GM23338 (cell line): ENCODE measurements at regions not wholly inside any gene's neighbourhood (a gene's known extent, or its start where the extent isn't known, plus 50 kb on each side); places are given as distances from the start of the nearest gene placed in this dataset.

Source experiments
- ATAC-seq: fragments of 200-7000 bp; cut with Tn5 transposase; 3 replicates; pipeline ENCODE4 v1.9.1; 2020
- DNase-seq: peaks from one replicate; pipeline ENCODE4 v3.0.0-alpha.2; 2015; ENCODE audit warnings: low spot score
- H2AFZ ChIP-seq: fragments of 200-600 bp; sonication (generic); 2 replicates; pipeline ENCODE4 v1.8.0; 2016; ENCODE audit warnings: antibody characterized with exemption, mild to moderate bottlenecking, moderate library complexity
- H3F3A ChIP-seq: fragments of 200-600 bp; sonication (generic); replicated peaks from 2 replicates; pipeline ENCODE4 v1.8.0; 2017; ENCODE audit warnings: antibody characterized with exemption, mixed run types, low read depth
- H3K27ac ChIP-seq: fragments of 200-600 bp; sonication (generic); 2 replicates; pipeline ENCODE4 v1.6.1; 2016; ENCODE audit warnings: low read depth
- H3K27me3 ChIP-seq: fragments of 200-600 bp; sonication (generic); 2 replicates; pipeline ENCODE4 v1.8.0; 2016; ENCODE audit warnings: mild to moderate bottlenecking, mixed run types, moderate library complexity; ENCODE audit not compliant: insufficient read depth
- H3K36me3 ChIP-seq: fragments of 200-600 bp; sonication (generic); 2 replicates; pipeline ENCODE4 v1.8.0; 2016; ENCODE audit warnings: mild to moderate bottlenecking; ENCODE audit not compliant: insufficient read depth
- H3K4me1 ChIP-seq: fragments of 200-600 bp; sonication (generic); 2 replicates; pipeline ENCODE4 v1.8.0; 2016; ENCODE audit warnings: mild to moderate bottlenecking, moderate library complexity; ENCODE audit not compliant: insufficient read depth
- H3K4me2 ChIP-seq: fragments of 200-600 bp; sonication (generic); 2 replicates; pipeline ENCODE4 v1.7.1; 2017; ENCODE audit warnings: mixed run types
- H3K4me3 ChIP-seq: fragments of 200-600 bp; sonication (generic); 2 replicates; pipeline ENCODE4 v1.6.1; 2016; ENCODE audit warnings: mixed run types
- H3K79me2 ChIP-seq: fragments of 200-600 bp; sonication (generic); replicated peaks from 2 replicates; pipeline ENCODE4 v1.8.0; 2017; ENCODE audit warnings: mild to moderate bottlenecking; ENCODE audit not compliant: insufficient read depth
- H3K9me2 ChIP-seq: fragments of 200-600 bp; sonication (generic); 2 replicates; pipeline ENCODE4 v1.8.0; 2017; ENCODE audit not compliant: insufficient read depth
- H4K20me1 ChIP-seq: fragments of 200-600 bp; sonication (generic); replicated peaks from 2 replicates; pipeline ENCODE4 v1.8.0; 2017; ENCODE audit warnings: mild to moderate bottlenecking; ENCODE audit not compliant: insufficient read depth
- H3K27ac Mint-ChIP-seq: 2 replicates; pipeline ENCODE4 v1.8.0; 2020; ENCODE audit warnings: inconsistent platforms, mild to moderate bottlenecking, moderate library complexity, mixed read lengths
- H3K27me3 Mint-ChIP-seq: 3 replicates; pipeline ENCODE4 v1.8.0; 2022; ENCODE audit warnings: low read depth, mild to moderate bottlenecking, moderate library complexity, mixed read lengths, inconsistent platforms; ENCODE audit not compliant: insufficient read depth, poor library complexity
- H3K36me3 Mint-ChIP-seq: 3 replicates; pipeline ENCODE4 v1.8.0; 2021; ENCODE audit warnings: low read depth, mild to moderate bottlenecking, inconsistent platforms, moderate library complexity, mixed read lengths
- H3K4me1 Mint-ChIP-seq: 3 replicates; pipeline ENCODE4 v1.8.0; 2020; ENCODE audit warnings: mild to moderate bottlenecking, inconsistent platforms, mixed read lengths
- H3K4me3 Mint-ChIP-seq: 3 replicates; pipeline ENCODE4 v1.8.0; 2021; ENCODE audit warnings: moderate library complexity, mild to moderate bottlenecking, inconsistent platforms, mixed read lengths
- H3K9me3 Mint-ChIP-seq: 3 replicates; pipeline ENCODE4 v1.8.0; 2020; ENCODE audit warnings: moderate library complexity, mild to moderate bottlenecking, inconsistent platforms, mixed read lengths
- CREB1 ChIP-seq: fragments of 250-450 bp; sonication (Bioruptor Pico); IDR thresholded peaks from 2 replicates; pipeline ENCODE4 v1.5.0; 2020; ENCODE audit warnings: low read depth, mild to moderate bottlenecking, moderate library complexity
- EZH2 ChIP-seq: fragments of 200-600 bp; sonication (generic); IDR thresholded peaks from one replicate; pipeline ENCODE4 v1.8.0; 2017; ENCODE audit warnings: antibody characterized with exemption, mild to moderate bottlenecking, low read depth; ENCODE audit not compliant: unreplicated experiment
- EZH2phosphoT487 ChIP-seq: fragments of 200-600 bp; sonication (generic); IDR thresholded peaks from one replicate; pipeline ENCODE4 v1.8.1; 2018; ENCODE audit warnings: antibody characterized with exemption; ENCODE audit not compliant: unreplicated experiment
- JUNB ChIP-seq: IDR thresholded peaks from one replicate; pipeline ENCODE4 v1.6.1; 2016; ENCODE audit warnings: antibody characterized with exemption; ENCODE audit not compliant: unreplicated experiment
- NANOG ChIP-seq: IDR thresholded peaks from 2 replicates; pipeline ENCODE4 v1.6.1; 2016; ENCODE audit warnings: antibody characterized with exemption, borderline replicate concordance
- POLR2AphosphoS5 ChIP-seq: IDR thresholded peaks from 2 replicates; pipeline ENCODE4 v1.6.1; 2016; ENCODE audit warnings: antibody characterized with exemption, low read depth
- STAT1 ChIP-seq: IDR thresholded peaks from one replicate; pipeline ENCODE4 v1.6.1; 2016; ENCODE audit warnings: antibody characterized with exemption; ENCODE audit not compliant: unreplicated experiment
- ZNF114 ChIP-seq: fragments of 250-450 bp; sonication (Bioruptor Pico); IDR thresholded peaks from 2 replicates; pipeline ENCODE4 v1.5.0; 2020; ENCODE audit warnings: mild to moderate bottlenecking, moderate library complexity
- ZNF331 ChIP-seq: fragments of 250-450 bp; sonication (Bioruptor Pico); IDR thresholded peaks from 2 replicates; pipeline ENCODE4 v1.5.0; 2020; ENCODE audit warnings: low read depth, mild to moderate bottlenecking, moderate library complexity
- TF ChIP-seq, protein P1 (sequence below): IDR thresholded peaks from one replicate; pipeline ENCODE4 v1.6.1; 2018; ENCODE audit warnings: antibody characterized with exemption; ENCODE audit not compliant: unreplicated experiment
- TF ChIP-seq, protein P2 (sequence below), 2 experiments: fragments of 200-600 bp in 1 of 2; sonication (generic) in 1 of 2; conservative IDR thresholded peaks; 2 replicates each; pipeline versions ENCODE4 v1.5.1 to v1.6.1; 2016 to 2017; ENCODE audit warnings: antibody characterized with exemption in 2 of 2, low read depth in 2 of 2, mild to moderate bottlenecking in 2 of 2, moderate library complexity in 1 of 2
- TF ChIP-seq, protein P3 (sequence below): IDR thresholded peaks from 2 replicates; pipeline ENCODE4 v1.6.1; 2016; ENCODE audit warnings: antibody characterized with exemption
- TF ChIP-seq, protein P4 (sequence below): fragments of 250-450 bp; sonication (Bioruptor Pico); IDR thresholded peaks from 2 replicates; pipeline ENCODE4 v1.5.0; 2020; ENCODE audit warnings: mild to moderate bottlenecking, moderate library complexity

DNA sequence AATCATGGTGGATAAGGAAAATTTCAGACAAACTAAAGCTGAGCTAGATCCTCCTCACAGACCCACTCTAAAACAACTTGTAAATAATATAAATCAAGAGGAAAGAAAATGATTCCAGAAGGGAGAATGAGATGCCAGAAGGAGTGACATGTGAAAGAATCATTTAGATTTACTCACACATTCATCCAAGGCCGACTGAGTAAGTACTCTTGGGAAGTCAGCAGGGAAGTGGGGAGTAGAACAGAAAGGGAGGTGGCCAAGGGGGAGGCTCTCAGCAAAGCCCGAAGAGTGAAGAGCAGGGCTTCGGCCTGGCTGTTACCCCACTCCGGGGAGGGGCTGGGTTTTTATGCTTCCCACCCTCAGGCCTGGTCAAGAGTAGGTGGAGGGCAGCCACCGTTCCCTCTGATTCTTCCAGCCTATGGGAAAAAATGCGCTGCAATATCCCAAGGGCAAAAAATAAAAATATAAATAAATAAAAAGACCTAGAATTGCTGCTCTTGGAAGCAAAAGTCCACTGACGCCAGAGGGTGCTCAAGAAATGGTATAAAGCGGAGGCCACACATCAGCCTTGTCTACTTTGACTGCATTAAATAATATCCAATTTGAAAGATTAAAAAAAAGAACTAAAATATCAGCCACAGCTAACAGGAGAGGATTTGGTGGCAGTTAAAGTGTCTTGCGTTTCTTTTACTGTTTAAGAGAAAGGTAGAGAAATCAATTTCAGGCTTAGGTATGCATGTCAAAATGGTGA lies 110.2 kb upstream of the COL5A1 start:
- no peak overlapping the region for H3K27ac ChIP-seq
- H3K27ac Mint-ChIP-seq: no peak overlapping the region

More for the DNA sequence above, 110.2 kb upstream of the COL5A1 start:
- peaks cover 3% of the 10 kb centered on the region; the same call in 1 of the 3 replicates for H3K36me3 Mint-ChIP-seq
- ATAC-seq (no peak), DNase-seq (no peak)
- TF ChIP-seq, protein P1, sequence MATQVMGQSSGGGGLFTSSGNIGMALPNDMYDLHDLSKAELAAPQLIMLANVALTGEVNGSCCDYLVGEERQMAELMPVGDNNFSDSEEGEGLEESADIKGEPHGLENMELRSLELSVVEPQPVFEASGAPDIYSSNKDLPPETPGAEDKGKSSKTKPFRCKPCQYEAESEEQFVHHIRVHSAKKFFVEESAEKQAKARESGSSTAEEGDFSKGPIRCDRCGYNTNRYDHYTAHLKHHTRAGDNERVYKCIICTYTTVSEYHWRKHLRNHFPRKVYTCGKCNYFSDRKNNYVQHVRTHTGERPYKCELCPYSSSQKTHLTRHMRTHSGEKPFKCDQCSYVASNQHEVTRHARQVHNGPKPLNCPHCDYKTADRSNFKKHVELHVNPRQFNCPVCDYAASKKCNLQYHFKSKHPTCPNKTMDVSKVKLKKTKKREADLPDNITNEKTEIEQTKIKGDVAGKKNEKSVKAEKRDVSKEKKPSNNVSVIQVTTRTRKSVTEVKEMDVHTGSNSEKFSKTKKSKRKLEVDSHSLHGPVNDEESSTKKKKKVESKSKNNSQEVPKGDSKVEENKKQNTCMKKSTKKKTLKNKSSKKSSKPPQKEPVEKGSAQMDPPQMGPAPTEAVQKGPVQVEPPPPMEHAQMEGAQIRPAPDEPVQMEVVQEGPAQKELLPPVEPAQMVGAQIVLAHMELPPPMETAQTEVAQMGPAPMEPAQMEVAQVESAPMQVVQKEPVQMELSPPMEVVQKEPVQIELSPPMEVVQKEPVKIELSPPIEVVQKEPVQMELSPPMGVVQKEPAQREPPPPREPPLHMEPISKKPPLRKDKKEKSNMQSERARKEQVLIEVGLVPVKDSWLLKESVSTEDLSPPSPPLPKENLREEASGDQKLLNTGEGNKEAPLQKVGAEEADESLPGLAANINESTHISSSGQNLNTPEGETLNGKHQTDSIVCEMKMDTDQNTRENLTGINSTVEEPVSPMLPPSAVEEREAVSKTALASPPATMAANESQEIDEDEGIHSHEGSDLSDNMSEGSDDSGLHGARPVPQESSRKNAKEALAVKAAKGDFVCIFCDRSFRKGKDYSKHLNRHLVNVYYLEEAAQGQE: no peak
- TF ChIP-seq ZNF114 (CRISPR knock-in tag) (no peak), STAT1 (no peak), EZH2 (no peak), EZH2phosphoT487 (no peak), ZNF331 (CRISPR knock-in tag) (no peak), NANOG (no peak), CREB1 (CRISPR knock-in tag) (no peak), JUNB (no peak), POLR2AphosphoS5 (no peak)
- TF ChIP-seq, protein P2, sequence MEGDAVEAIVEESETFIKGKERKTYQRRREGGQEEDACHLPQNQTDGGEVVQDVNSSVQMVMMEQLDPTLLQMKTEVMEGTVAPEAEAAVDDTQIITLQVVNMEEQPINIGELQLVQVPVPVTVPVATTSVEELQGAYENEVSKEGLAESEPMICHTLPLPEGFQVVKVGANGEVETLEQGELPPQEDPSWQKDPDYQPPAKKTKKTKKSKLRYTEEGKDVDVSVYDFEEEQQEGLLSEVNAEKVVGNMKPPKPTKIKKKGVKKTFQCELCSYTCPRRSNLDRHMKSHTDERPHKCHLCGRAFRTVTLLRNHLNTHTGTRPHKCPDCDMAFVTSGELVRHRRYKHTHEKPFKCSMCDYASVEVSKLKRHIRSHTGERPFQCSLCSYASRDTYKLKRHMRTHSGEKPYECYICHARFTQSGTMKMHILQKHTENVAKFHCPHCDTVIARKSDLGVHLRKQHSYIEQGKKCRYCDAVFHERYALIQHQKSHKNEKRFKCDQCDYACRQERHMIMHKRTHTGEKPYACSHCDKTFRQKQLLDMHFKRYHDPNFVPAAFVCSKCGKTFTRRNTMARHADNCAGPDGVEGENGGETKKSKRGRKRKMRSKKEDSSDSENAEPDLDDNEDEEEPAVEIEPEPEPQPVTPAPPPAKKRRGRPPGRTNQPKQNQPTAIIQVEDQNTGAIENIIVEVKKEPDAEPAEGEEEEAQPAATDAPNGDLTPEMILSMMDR (conservative IDR thresholded peaks at IDR 0.05; ENCODE audit: low read depth in 2 of 2): no peak
- TF ChIP-seq, protein P3, sequence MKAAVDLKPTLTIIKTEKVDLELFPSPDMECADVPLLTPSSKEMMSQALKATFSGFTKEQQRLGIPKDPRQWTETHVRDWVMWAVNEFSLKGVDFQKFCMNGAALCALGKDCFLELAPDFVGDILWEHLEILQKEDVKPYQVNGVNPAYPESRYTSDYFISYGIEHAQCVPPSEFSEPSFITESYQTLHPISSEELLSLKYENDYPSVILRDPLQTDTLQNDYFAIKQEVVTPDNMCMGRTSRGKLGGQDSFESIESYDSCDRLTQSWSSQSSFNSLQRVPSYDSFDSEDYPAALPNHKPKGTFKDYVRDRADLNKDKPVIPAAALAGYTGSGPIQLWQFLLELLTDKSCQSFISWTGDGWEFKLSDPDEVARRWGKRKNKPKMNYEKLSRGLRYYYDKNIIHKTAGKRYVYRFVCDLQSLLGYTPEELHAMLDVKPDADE: no peak
- TF ChIP-seq, protein P4, sequence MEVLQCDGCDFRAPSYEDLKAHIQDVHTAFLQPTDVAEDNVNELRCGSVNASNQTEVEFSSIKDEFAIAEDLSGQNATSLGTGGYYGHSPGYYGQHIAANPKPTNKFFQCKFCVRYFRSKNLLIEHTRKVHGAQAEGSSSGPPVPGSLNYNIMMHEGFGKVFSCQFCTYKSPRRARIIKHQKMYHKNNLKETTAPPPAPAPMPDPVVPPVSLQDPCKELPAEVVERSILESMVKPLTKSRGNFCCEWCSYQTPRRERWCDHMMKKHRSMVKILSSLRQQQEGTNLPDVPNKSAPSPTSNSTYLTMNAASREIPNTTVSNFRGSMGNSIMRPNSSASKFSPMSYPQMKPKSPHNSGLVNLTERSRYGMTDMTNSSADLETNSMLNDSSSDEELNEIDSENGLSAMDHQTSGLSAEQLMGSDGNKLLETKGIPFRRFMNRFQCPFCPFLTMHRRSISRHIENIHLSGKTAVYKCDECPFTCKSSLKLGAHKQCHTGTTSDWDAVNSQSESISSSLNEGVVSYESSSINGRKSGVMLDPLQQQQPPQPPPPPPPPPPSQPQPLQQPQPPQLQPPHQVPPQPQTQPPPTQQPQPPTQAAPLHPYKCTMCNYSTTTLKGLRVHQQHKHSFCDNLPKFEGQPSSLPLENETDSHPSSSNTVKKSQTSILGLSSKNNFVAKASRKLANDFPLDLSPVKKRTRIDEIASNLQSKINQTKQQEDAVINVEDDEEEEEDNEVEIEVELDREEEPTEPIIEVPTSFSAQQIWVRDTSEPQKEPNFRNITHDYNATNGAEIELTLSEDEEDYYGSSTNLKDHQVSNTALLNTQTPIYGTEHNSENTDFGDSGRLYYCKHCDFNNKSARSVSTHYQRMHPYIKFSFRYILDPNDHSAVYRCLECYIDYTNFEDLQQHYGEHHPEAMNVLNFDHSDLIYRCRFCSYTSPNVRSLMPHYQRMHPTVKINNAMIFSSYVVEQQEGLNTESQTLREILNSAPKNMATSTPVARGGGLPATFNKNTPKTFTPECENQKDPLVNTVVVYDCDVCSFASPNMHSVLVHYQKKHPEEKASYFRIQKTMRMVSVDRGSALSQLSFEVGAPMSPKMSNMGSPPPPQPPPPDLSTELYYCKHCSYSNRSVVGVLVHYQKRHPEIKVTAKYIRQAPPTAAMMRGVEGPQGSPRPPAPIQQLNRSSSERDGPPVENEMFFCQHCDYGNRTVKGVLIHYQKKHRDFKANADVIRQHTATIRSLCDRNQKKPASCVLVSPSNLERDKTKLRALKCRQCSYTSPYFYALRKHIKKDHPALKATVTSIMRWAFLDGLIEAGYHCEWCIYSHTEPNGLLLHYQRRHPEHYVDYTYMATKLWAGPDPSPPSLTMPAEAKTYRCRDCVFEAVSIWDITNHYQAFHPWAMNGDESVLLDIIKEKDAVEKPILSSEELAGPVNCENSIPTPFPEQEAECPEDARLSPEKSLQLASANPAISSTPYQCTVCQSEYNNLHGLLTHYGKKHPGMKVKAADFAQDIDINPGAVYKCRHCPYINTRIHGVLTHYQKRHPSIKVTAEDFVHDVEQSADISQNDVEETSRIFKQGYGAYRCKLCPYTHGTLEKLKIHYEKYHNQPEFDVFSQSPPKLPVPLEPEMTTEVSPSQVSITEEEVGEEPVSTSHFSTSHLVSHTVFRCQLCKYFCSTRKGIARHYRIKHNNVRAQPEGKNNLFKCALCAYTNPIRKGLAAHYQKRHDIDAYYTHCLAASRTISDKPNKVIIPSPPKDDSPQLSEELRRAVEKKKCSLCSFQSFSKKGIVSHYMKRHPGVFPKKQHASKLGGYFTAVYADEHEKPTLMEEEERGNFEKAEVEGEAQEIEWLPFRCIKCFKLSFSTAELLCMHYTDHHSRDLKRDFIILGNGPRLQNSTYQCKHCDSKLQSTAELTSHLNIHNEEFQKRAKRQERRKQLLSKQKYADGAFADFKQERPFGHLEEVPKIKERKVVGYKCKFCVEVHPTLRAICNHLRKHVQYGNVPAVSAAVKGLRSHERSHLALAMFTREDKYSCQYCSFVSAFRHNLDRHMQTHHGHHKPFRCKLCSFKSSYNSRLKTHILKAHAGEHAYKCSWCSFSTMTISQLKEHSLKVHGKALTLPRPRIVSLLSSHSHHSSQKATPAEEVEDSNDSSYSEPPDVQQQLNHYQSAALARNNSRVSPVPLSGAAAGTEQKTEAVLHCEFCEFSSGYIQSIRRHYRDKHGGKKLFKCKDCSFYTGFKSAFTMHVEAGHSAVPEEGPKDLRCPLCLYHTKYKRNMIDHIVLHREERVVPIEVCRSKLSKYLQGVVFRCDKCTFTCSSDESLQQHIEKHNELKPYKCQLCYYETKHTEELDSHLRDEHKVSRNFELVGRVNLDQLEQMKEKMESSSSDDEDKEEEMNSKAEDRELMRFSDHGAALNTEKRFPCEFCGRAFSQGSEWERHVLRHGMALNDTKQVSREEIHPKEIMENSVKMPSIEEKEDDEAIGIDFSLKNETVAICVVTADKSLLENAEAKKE: no peak
- Histone ChIP-seq H3K79me2 (no peaks in the 10 kb centered on the region), H3K4me1 (no peaks in the 10 kb centered on the region), H3K27me3 (no peaks in the 10 kb centered on the region), H3K4me3 (no peak overlapping the region), H3K36me3 (no peaks in the 10 kb centered on the region), H2AFZ (no peak overlapping the region), H4K20me1 (no peaks in the 10 kb centered on the region), H3F3A (no peaks in the 10 kb centered on the region), H3K9me2 (no peaks in the 10 kb centered on the region), H3K4me2 (no peak overlapping the region)
- no peak overlapping the region for H3K4me3 Mint-ChIP-seq
- peaks cover 12% of the 10 kb centered on the region; the same call in 2 of the 3 replicates for H3K4me1 Mint-ChIP-seq
- peaks cover 7% of the 10 kb centered on the region for H3K9me3 Mint-ChIP-seq
- peaks cover 5% of the 10 kb centered on the region for H3K27me3 Mint-ChIP-seq
